ENCODE measurements at regions not wholly inside any gene's neighbourhood (a gene's known extent, or its start where the extent isn't known, plus 50 kb on each side); places are given as distances from the start of the nearest gene placed in this dataset.

- Mint-ChIP-seq H3K4me1 (no peaks in the 10 kb centered on the region), H3K27me3 (ENCODE audit: low read depth) (no peaks in the 10 kb centered on the region), H3K9me3 (peaks cover 18 to 24% of the 10 kb centered on the region in 2 experiments; a peak in 4 of 5 replicates)
These were observed 208.4 kb downstream of the RFC3 start for GRCh38 chr13:34026308-34026707.

More at GRCh38 chr13:34026308-34026707, 208.4 kb downstream of the RFC3 start:
- Histone ChIP-seq H3K23ac (ENCODE audit: insufficient read length, low read depth, low read length) (no peak overlapping the region), H4K91ac (ENCODE audit: insufficient read length, low read depth, low read length) (no peak overlapping the region), H3K56ac (ENCODE audit: insufficient read length, low read depth, low read length) (no peak overlapping the region), H3K4ac (ENCODE audit: low read depth, low read length) (no peak overlapping the region), H2BK120ac (ENCODE audit: low read depth, low read length, poor library complexity, severe bottlenecking) (no peak overlapping the region), H2BK15ac (ENCODE audit: low read depth, low read length) (no peak overlapping the region), H3K79me1 (ENCODE audit: insufficient read depth, low read depth, low read length, poor library complexity, severe bottlenecking) (no peaks in the 10 kb centered on the region), H3K23me2 (ENCODE audit: insufficient read length, low read depth, low read length, poor library complexity, severe bottlenecking) (no peaks in the 10 kb centered on the region), H2AK5ac (ENCODE audit: insufficient read length, low read length) (no peak overlapping the region), H3K4me1 (ENCODE audit: insufficient read depth, low read length) (no peaks in the 10 kb centered on the region), H3K18ac (ENCODE audit: insufficient read length, low read depth, low read length) (no peak overlapping the region), H4K5ac (ENCODE audit: insufficient read length, low read depth, low read length) (no peak overlapping the region), H3K14ac (ENCODE audit: insufficient read depth, low read length) (no peak overlapping the region), H3K27me3 (ENCODE audit: insufficient read depth, low read length) (no peaks in the 10 kb centered on the region), H3K79me2 (ENCODE audit: insufficient read depth, low read length) (no peaks in the 10 kb centered on the region), H2BK12ac (ENCODE audit: insufficient read length, low read depth, low read length) (no peak overlapping the region), H3K4me2 (ENCODE audit: insufficient read depth, insufficient read length, low read length) (no peak overlapping the region), H3T11ph (ENCODE audit: low read length) (no peak overlapping the region), H2AFZ (ENCODE audit: low read length) (no peak overlapping the region), H3K27ac (ENCODE audit: insufficient read length, low read depth, low read length) (no peak overlapping the region), H2BK20ac (ENCODE audit: low read depth, low read length, poor library complexity, severe bottlenecking) (no peak overlapping the region), H2BK5ac (ENCODE audit: insufficient read length, low read length) (no peak overlapping the region), H4K8ac (replicated peaks; ENCODE audit: insufficient read length, low read depth, low read length) (no peak overlapping the region), H4K20me1 (ENCODE audit: control insufficient read depth, insufficient read depth, insufficient read length) (no peaks in the 10 kb centered on the region), H3K9ac (ENCODE audit: extremely low read depth, insufficient read length, low read length) (no peak overlapping the region), H3K9me3 (ENCODE audit: control insufficient read depth, low read depth, low read length) (no peaks in the 10 kb centered on the region)
- no peak for TF ChIP-seq CTCF (conservative IDR thresholded peaks at IDR 0.05)
- no peak overlapping the region for H3K4me3 Mint-ChIP-seq
- no peak overlapping the region for H3K27ac Mint-ChIP-seq
- DNase-seq, result no peak
- peaks cover 0 to 18% (median 2%) of the 10 kb centered on the region in 3 experiments; a peak in 5 of 7 replicates for H3K36me3 Mint-ChIP-seq (ENCODE audit: insufficient read depth in 1 of 3, low read depth in 3 of 3)

All from H9 (cell line).